ENCODE measurements at regions not wholly inside any gene's neighbourhood (a gene's known extent, or its start where the extent isn't known, plus 50 kb on each side); places are given as distances from the start of the nearest gene placed in this dataset.
"Not testable (repeated sequence)": the region's sequence is repeated elsewhere in the genome, so short reads cannot be mapped to it uniquely, and the experiment has no call there.

GRCh38 chr1:166395729-166396128 lies 228.9 kb upstream of the FAM78B start:
- DNase-seq: no peak

- DNase-seq: not testable (repeated sequence)
Measured at GRCh38 chr1:166409253-166410082, 242.7 kb upstream of the FAM78B start.

GRCh38 chr1:166410083-166410385 lies 243.2 kb upstream of the FAM78B start:
- DNase-seq: no peak

GRCh38 chr1:166416831-166417230 lies 250.0 kb upstream of the FAM78B start:
- not testable (repeated sequence) for DNase-seq

GRCh38 chr1:166418344-166418933 lies 251.6 kb upstream of the FAM78B start:
- DNase-seq: no peak

- not testable (repeated sequence) for DNase-seq
Measured at GRCh38 chr1:166422586-166422985, 255.8 kb upstream of the FAM78B start.

- no peak for DNase-seq
Measured at GRCh38 chr1:166432655-166433054, 265.9 kb upstream of the FAM78B start.

GRCh38 chr1:166433404-166434304 lies 266.9 kb upstream of the FAM78B start:
- not testable (repeated sequence) for DNase-seq

GRCh38 chr1:166457700-166458099 lies 290.9 kb upstream of the FAM78B start:
- no peak for DNase-seq

- DNase-seq: no peak
Measured at GRCh38 chr1:166464333-166464732, 297.5 kb upstream of the FAM78B start.

- no peak for DNase-seq
Measured at GRCh38 chr1:166470014-166470413, 303.2 kb upstream of the FAM78B start.

- no peak for DNase-seq
Measured at GRCh38 chr1:166470441-166470840, 303.6 kb upstream of the FAM78B start.

GRCh38 chr1:166471359-166471758 lies 304.6 kb upstream of the FAM78B start:
- no peak for DNase-seq

- peak in 3 of 14 donors; percentile 7 to 26 (median 15) for DNase-seq
Measured at GRCh38 chr1:166479052-166479631, 312.3 kb upstream of the FAM78B start.

GRCh38 chr1:166484471-166484870 lies 317.7 kb upstream of the FAM78B start:
- no peak for DNase-seq

- DNase-seq: no peak
Measured at GRCh38 chr1:166484871-166485270, 318.1 kb upstream of the FAM78B start.

GRCh38 chr1:166485620-166486019 lies 318.8 kb upstream of the FAM78B start:
- no peak for DNase-seq

- no peak for DNase-seq
Measured at GRCh38 chr1:166488327-166488726, 321.5 kb upstream of the FAM78B start.

- DNase-seq: no peak
Measured at GRCh38 chr1:166489356-166489669, 322.5 kb upstream of the FAM78B start.

- no peak for DNase-seq
Measured at GRCh38 chr1:166489670-166490436, 323.1 kb upstream of the FAM78B start.

GRCh38 chr1:166490437-166490991 lies 323.7 kb upstream of the FAM78B start:
- DNase-seq: no peak

GRCh38 chr1:166493765-166494164 lies 327.0 kb upstream of the FAM78B start:
- DNase-seq: not testable (repeated sequence)
